ENCODE measurements at regions not wholly inside any gene's neighbourhood (a gene's known extent, or its start where the extent isn't known, plus 50 kb on each side); places are given as distances from the start of the nearest gene placed in this dataset.

- no peak for TF ChIP-seq CTCF (conservative IDR thresholded peaks at IDR 0.05; ENCODE audit: low read length)
- no peak for TF ChIP-seq EZH2phosphoT487 (IDR thresholded peaks at IDR 0.05; ENCODE audit: borderline replicate concordance, low read depth, low read length)
Measured at GRCh38 chr4:57443308-57443707, 333.1 kb upstream of the IGFBP7 start.
